SKM-1 (cell line): ENCODE measurements at regions not wholly inside any gene's neighbourhood (a gene's known extent, or its start where the extent isn't known, plus 50 kb on each side); places are given as distances from the start of the nearest gene placed in this dataset.

Experiments used
- DNase-seq: peaks from one replicate; lab custom pipeline; 2025; ENCODE audit not compliant: unreplicated experiment; lab: John Stamatoyannopoulos, UW

- no peak for DNase-seq
These were observed 405.9 kb downstream of the AACS start for GRCh38 chr12:125470838-125471783.

GRCh38 chr12:125473501-125473900 is 408.3 kb downstream of the AACS start:
- no peak for DNase-seq

GRCh38 chr12:125487336-125487735 is 422.1 kb downstream of the AACS start:
- DNase-seq, result no peak

- DNase-seq, result no peak
These were observed 426.3 kb downstream of the AACS start for GRCh38 chr12:125491553-125491952.

- no peak for DNase-seq
These were observed 427.4 kb downstream of the AACS start for GRCh38 chr12:125492354-125493270.

- no peak for DNase-seq
These were observed 428.6 kb downstream of the AACS start for GRCh38 chr12:125493704-125494308.

- no peak for DNase-seq
These were observed 437.9 kb downstream of the AACS start for GRCh38 chr12:125503128-125503527.

- no peak for DNase-seq
These were observed 444.0 kb downstream of the AACS start for GRCh38 chr12:125509195-125509594.

- no peak for DNase-seq
These were observed 447.5 kb downstream of the AACS start for GRCh38 chr12:125512541-125513298.

GRCh38 chr12:125515887-125516286 is 450.7 kb downstream of the AACS start:
- DNase-seq, result no peak

- no peak for DNase-seq
These were observed 452.8 kb downstream of the AACS start for GRCh38 chr12:125518074-125518473.

GRCh38 chr12:125519026-125519651 is 453.9 kb downstream of the AACS start:
- DNase-seq, result no peak

GRCh38 chr12:125525879-125526278 is 460.6 kb downstream of the AACS start:
- no peak for DNase-seq

- no peak for DNase-seq
These were observed 463.0 kb downstream of the AACS start for GRCh38 chr12:125528281-125528680.

GRCh38 chr12:125530201-125530600 is 465.0 kb downstream of the AACS start:
- DNase-seq, result no peak

GRCh38 chr12:125530876-125531275 is 465.6 kb downstream of the AACS start:
- DNase-seq, result no peak

GRCh38 chr12:125531574-125531973 is 466.3 kb downstream of the AACS start:
- no peak for DNase-seq

GRCh38 chr12:125533434-125534029 is 468.3 kb downstream of the AACS start:
- no peak for DNase-seq

GRCh38 chr12:125538401-125539199 is 473.4 kb downstream of the AACS start:
- no peak for DNase-seq
